Heart left ventricle (tissue), 13 donors: ENCODE measurements at regions not wholly inside any gene's neighbourhood (a gene's known extent, or its start where the extent isn't known, plus 50 kb on each side); places are given as distances from the start of the nearest gene placed in this dataset.

Experiments
- POLR2A ChIP-seq, 2 donors: fragments of 450-650 bp; IDR thresholded peaks; one replicate each; pipeline ENCODE4 v1.6.1; 2017; ENCODE audit warnings: antibody characterized with exemption in 2 of 2, mild to moderate bottlenecking in 2 of 2, moderate library complexity in 2 of 2
- TF ChIP-seq, protein P1 (sequence below), 12 donors: fragments of 200-600 bp; sonication (generic) in 4 of 12; IDR thresholded peaks; one replicate each; pipeline versions ENCODE4 v1.5.0 to v1.8.0; 2018 to 2022; ENCODE audit warnings: antibody characterized with exemption in 12 of 12, mild to moderate bottlenecking in 5 of 12
- donor health status: ischemic (EF 13 %, LVEDD 7.1; RV severe dilation, severe dysfunction).
- donor health status: DM: no; HTN: yes; CAD: no.
- donor health status: DM: no; HTN: no; CAD: no.
- donor health status: ischemic (EF 25% LVEDD 6.9; RV normal size, moderate dysfunction).
- donor health status: ischemic (EF 25% LVEDD 5.7; RV mildly dilated, moderate dysfunction).
- donor health status: ischemic (EF 35%, LVEDD 5.7; RV mildly dilated, moderate dysfunction).
- donor health status: nonischemic (EF 11% LVEDD 7.7; RV severe dilation, severe dysfunction).
- donor health status: DM: yes; HTN: yes; CAD: no.
- donor health status: PGD.
- donor health status: ischemic (EF 29% LVEDD 5.4; RV normal size, mild dysfunction).
- donor health status: nonischemic (EF 23%, LVEDD 6.1; RV moderate dilation, normal function).

DNA sequence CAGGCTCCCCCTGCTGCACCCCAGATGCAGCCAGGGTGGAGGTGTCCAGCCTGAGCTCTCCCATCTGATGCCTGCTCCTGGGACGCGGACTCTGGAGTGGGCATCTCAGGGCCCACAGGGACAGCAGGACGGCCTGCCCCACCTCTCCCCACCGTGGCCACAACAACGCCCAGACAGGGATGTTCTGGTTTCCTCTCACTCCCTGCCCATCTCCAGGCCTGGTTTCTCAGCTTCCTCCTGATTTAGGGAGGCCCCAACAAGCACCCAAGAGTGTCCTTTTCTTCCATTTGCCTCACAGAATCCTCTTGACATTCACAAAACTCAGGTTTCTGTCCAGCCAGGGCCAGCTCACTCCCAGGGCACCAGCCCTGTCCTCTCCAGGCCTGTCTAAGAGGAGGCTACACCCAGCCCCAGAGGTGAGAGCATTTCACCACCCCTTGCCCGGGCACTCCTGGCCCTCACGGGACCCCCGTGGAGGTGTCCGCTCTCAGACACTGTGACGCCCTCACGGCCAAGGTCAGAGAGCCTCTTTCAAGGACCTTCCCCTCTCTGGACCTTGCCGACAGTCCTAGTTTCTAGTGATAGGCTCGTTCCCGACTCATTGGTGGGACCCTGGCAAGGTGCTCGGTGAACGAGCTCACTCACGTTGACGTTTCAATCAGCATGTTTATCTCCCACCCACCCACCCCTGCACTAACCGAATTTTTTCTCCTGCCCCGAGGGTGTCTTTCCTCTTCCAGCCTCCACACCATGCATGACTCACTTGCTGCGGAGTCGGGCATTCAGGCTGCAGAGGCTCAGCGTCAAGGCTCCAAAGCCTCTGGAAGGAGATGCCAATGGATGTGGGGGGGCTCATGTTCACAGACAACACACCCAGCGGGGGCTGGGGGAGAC lies 62.0 kb upstream of the UNC5A start:
- TF ChIP-seq, protein P1, sequence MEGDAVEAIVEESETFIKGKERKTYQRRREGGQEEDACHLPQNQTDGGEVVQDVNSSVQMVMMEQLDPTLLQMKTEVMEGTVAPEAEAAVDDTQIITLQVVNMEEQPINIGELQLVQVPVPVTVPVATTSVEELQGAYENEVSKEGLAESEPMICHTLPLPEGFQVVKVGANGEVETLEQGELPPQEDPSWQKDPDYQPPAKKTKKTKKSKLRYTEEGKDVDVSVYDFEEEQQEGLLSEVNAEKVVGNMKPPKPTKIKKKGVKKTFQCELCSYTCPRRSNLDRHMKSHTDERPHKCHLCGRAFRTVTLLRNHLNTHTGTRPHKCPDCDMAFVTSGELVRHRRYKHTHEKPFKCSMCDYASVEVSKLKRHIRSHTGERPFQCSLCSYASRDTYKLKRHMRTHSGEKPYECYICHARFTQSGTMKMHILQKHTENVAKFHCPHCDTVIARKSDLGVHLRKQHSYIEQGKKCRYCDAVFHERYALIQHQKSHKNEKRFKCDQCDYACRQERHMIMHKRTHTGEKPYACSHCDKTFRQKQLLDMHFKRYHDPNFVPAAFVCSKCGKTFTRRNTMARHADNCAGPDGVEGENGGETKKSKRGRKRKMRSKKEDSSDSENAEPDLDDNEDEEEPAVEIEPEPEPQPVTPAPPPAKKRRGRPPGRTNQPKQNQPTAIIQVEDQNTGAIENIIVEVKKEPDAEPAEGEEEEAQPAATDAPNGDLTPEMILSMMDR (IDR thresholded peaks at IDR 0.05): no peak
- TF ChIP-seq POLR2A (IDR thresholded peaks at IDR 0.05): no peak
